Keratinocyte (primary cell): ENCODE measurements at regions not wholly inside any gene's neighbourhood (a gene's known extent, or its start where the extent isn't known, plus 50 kb on each side); places are given as distances from the start of the nearest gene placed in this dataset.

Experiments
- DNase-seq: peaks from one replicate; pipeline ENCODE4 v3.0.0-alpha.2; 2011; ENCODE audit warnings: low read depth, missing footprints, low spot score
- FAIRE-seq: peaks from 2 replicates; lab custom pipeline; 2011; peaks lifted over from hg19 to GRCh38; lab: Jason Lieb, UNC
- H2AFZ ChIP-seq: 2 replicates; pipeline ENCODE4 v1.6.0; 2012; ENCODE audit warnings: low read length, control low read depth, inconsistent platforms; ENCODE audit not compliant: control insufficient read depth
- H3K27ac ChIP-seq: 2 replicates; pipeline ENCODE4 v1.5.1; 2011; ENCODE audit warnings: low read length; ENCODE audit not compliant: control insufficient read depth, insufficient read depth
- H3K27me3 ChIP-seq: 3 replicates; pipeline ENCODE4 v1.6.0; 2011; ENCODE audit warnings: low read length; ENCODE audit not compliant: control insufficient read depth, insufficient read depth; ENCODE audit errors: extremely low read depth
- H3K36me3 ChIP-seq, 2 experiments: 2 replicates in 1 of 2; 3 replicates in 1 of 2; pipeline ENCODE4 v1.5.1; 2011; ENCODE audit warnings: low read length in 2 of 2, mild to moderate bottlenecking in 1 of 2; ENCODE audit not compliant: control insufficient read depth in 2 of 2, insufficient read depth in 2 of 2; ENCODE audit errors: extremely low read depth in 1 of 2
- H3K4me1 ChIP-seq: 3 replicates; pipeline ENCODE4 v1.5.1; 2011; ENCODE audit warnings: low read length; ENCODE audit not compliant: control insufficient read depth, insufficient read depth; ENCODE audit errors: extremely low read depth
- H3K4me2 ChIP-seq: 3 replicates; pipeline ENCODE4 v1.6.0; 2011; ENCODE audit warnings: low read depth, low read length; ENCODE audit not compliant: control insufficient read depth, insufficient read depth; ENCODE audit errors: extremely low read depth
- H3K4me3 ChIP-seq, 3 experiments: fragments of 200-600 bp in 1 of 3; sonication (generic) in 1 of 3; 2 replicates in 2 of 3; 3 replicates in 1 of 3; pipeline ENCODE4 v1.5.1; 2011 to 2016; ENCODE audit warnings: low read length in 3 of 3, mild to moderate bottlenecking in 3 of 3, control low read depth in 2 of 3, inconsistent platforms in 1 of 3, low read depth in 1 of 3, mixed read lengths in 1 of 3, mixed run types in 1 of 3, moderate library complexity in 1 of 3; ENCODE audit not compliant: control insufficient read depth in 2 of 3, insufficient read depth in 2 of 3; ENCODE audit errors: extremely low read depth in 1 of 3
- H3K79me2 ChIP-seq: 2 replicates; pipeline ENCODE4 v1.6.0; 2012; ENCODE audit warnings: low read length; ENCODE audit not compliant: control insufficient read depth, insufficient read depth
- H3K9ac ChIP-seq: 3 replicates; pipeline ENCODE4 v1.6.0; 2011; ENCODE audit warnings: low read length; ENCODE audit not compliant: control insufficient read depth, insufficient read depth; ENCODE audit errors: extremely low read depth
- H3K9me1 ChIP-seq: 3 replicates; pipeline ENCODE4 v1.6.0; 2011; ENCODE audit warnings: low read length; ENCODE audit not compliant: control insufficient read depth, insufficient read depth; ENCODE audit errors: extremely low read depth
- H3K9me3 ChIP-seq: 2 replicates; pipeline ENCODE4 v1.5.1; 2012; ENCODE audit warnings: low read depth, low read length; ENCODE audit not compliant: control insufficient read depth
- H4K20me1 ChIP-seq: 3 replicates; pipeline ENCODE4 v1.6.0; 2011; ENCODE audit warnings: low read length; ENCODE audit not compliant: control insufficient read depth, insufficient read depth; ENCODE audit errors: extremely low read depth
- EZH2 ChIP-seq: IDR thresholded peaks from one replicate; pipeline ENCODE4 v1.6.1; 2012; ENCODE audit warnings: inconsistent platforms, mild to moderate bottlenecking, low read length, moderate library complexity
- dilution Hi-C: fragments of 300-500 bp; cut with MboI; formaldehyde crosslinking; loops from one replicate; pipeline ENCODE4 v1.7.0; 2020; ENCODE audit warnings: low sequenced_read_pairs; ENCODE audit not compliant: extremely low pct_ligation_motif_present
- TF ChIP-seq, protein P1 (sequence below), 3 experiments: IDR thresholded peaks in 1 of 3; conservative IDR thresholded peaks in 1 of 3; optimal IDR thresholded peaks in 1 of 3; 2 replicates in 2 of 3; 3 replicates in 1 of 3; pipeline versions ENCODE3 to v1.5.1; 2011; ENCODE audit warnings: low read length in 3 of 3, mild to moderate bottlenecking in 3 of 3, moderate library complexity in 2 of 3, control low read depth in 1 of 3, inconsistent platforms in 1 of 3; ENCODE audit not compliant: insufficient read depth in 2 of 3; ENCODE audit errors: extremely low read depth in 1 of 3

DNA sequence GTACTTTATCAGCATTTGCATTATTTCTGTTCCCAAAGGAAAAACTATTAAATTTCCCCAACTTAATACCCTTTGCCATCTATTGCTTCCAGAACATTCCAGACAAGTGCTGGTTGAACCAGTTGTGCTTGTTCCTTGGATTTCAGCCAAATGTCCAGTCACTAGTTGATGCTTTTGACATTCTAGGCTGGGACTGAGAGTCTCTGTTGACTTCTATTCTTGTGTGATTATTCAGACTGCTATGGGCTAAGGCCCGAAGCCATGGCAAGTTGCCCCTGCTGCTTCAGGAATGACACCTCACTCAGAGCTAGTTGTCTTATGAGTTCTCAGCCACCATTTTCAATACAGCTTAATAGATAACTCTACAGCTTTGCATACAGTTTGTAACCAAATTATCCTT is 458.1 kb upstream of the ARGLU1 start:
- no peak overlapping the region for H2AFZ ChIP-seq
- H3K9me1 ChIP-seq, result no peaks in the 10 kb centered on the region
- no peak for DNase-seq
- H3K4me2 ChIP-seq, result no peak overlapping the region
- no peaks in the 10 kb centered on the region for H3K36me3 ChIP-seq
- no peak overlapping the region for H3K27ac ChIP-seq
- FAIRE-seq, result no peak
- H3K27me3 ChIP-seq, result no peaks in the 10 kb centered on the region
- H3K4me1 ChIP-seq, result no peaks in the 10 kb centered on the region
- no peaks in the 10 kb centered on the region for H3K9me3 ChIP-seq
- no peaks in the 10 kb centered on the region for H4K20me1 ChIP-seq
- no peaks in the 10 kb centered on the region for H3K79me2 ChIP-seq
- dilution Hi-C loops, result no loop called here
- H3K4me3 ChIP-seq, result no peak overlapping the region
- H3K9ac ChIP-seq, result no peak overlapping the region
- no peak for TF ChIP-seq EZH2

DNA sequence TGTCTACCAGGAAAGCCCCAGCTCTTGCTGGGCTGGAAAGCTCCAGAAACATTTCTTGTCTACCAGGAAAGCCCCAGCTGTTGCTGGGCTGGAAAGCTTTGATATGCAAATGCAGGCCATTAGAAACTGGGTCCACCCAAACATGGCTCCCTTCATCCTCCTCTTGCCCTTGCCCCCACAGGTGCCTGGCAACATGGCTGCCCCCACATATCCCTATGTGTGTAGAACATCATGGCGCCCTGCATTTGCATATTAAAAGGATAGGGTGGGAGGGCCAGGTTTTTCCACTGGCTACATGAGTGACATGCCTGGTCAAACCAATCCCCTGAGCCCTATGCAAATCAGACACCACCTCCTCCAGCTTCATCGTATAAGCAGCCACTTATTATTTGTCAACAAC is 455.4 kb upstream of the ARGLU1 start:
- dilution Hi-C loops, result no loop called here
- Histone ChIP-seq H4K20me1 (no peaks in the 10 kb centered on the region), H3K4me1 (no peaks in the 10 kb centered on the region), H3K36me3 (no peaks in the 10 kb centered on the region), H2AFZ (no peak overlapping the region), H3K4me3 (no peak overlapping the region), H3K79me2 (no peaks in the 10 kb centered on the region), H3K9ac (no peak overlapping the region), H3K4me2 (no peak overlapping the region), H3K9me3 (no peaks in the 10 kb centered on the region), H3K27me3 (no peaks in the 10 kb centered on the region), H3K27ac (no peak overlapping the region), H3K9me1 (no peaks in the 10 kb centered on the region)
- TF ChIP-seq EZH2, result no peak
- TF ChIP-seq, protein P1, sequence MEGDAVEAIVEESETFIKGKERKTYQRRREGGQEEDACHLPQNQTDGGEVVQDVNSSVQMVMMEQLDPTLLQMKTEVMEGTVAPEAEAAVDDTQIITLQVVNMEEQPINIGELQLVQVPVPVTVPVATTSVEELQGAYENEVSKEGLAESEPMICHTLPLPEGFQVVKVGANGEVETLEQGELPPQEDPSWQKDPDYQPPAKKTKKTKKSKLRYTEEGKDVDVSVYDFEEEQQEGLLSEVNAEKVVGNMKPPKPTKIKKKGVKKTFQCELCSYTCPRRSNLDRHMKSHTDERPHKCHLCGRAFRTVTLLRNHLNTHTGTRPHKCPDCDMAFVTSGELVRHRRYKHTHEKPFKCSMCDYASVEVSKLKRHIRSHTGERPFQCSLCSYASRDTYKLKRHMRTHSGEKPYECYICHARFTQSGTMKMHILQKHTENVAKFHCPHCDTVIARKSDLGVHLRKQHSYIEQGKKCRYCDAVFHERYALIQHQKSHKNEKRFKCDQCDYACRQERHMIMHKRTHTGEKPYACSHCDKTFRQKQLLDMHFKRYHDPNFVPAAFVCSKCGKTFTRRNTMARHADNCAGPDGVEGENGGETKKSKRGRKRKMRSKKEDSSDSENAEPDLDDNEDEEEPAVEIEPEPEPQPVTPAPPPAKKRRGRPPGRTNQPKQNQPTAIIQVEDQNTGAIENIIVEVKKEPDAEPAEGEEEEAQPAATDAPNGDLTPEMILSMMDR (optimal IDR thresholded peaks at IDR 0.05 in 1 of 3, IDR thresholded peaks at IDR 0.05 in 1 of 3, conservative IDR thresholded peaks at IDR 0.05 in 1 of 3; ENCODE audit: extremely low read depth in 1 of 3, insufficient read depth in 2 of 3, low read length in 3 of 3), result no peak
- DNase-seq, result no peak
- no peak for FAIRE-seq

DNA sequence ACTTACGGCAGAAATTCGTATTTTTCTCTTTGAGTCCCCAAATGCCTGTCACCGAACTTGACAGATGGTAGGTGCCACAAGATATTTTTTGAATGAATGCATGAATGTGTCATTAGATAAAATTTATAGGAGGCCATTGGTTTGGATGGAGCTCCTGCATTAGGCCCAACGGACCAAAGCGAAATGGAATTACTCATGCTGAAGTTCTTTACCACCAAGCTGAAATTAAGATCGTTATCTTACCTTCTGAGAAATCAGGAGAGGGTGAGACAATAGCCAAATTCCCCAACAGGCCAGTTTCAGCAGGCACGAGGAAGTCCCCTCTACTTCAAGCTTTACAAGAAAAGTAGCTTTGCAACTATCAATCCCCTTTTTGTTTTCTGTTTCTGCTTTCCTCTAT is 452.5 kb upstream of the ARGLU1 start:
- no peak for DNase-seq

More for the DNA sequence above, 452.5 kb upstream of the ARGLU1 start:
- Histone ChIP-seq H3K79me2 (no peaks in the 10 kb centered on the region), H3K4me1 (no peaks in the 10 kb centered on the region), H2AFZ (no peak overlapping the region), H3K36me3 (no peaks in the 10 kb centered on the region), H3K9ac (no peak overlapping the region), H3K4me3 (no peak overlapping the region), H3K4me2 (no peak overlapping the region), H4K20me1 (no peaks in the 10 kb centered on the region), H3K9me1 (no peaks in the 10 kb centered on the region), H3K27ac (no peak overlapping the region), H3K27me3 (no peaks in the 10 kb centered on the region), H3K9me3 (no peaks in the 10 kb centered on the region)
- dilution Hi-C loops, result no loop called here
- no peak for FAIRE-seq
- TF ChIP-seq, protein P1 (optimal IDR thresholded peaks at IDR 0.05 in 1 of 3, IDR thresholded peaks at IDR 0.05 in 1 of 3, conservative IDR thresholded peaks at IDR 0.05 in 1 of 3; ENCODE audit: extremely low read depth in 1 of 3, insufficient read depth in 2 of 3, low read length in 3 of 3), result no peak
- no peak for TF ChIP-seq EZH2
